NCI-H1694 treated with DMSO at 0.1 percent for 48 hours (cell line): ENCODE measurements at regions not wholly inside any gene's neighbourhood (a gene's known extent, or its start where the extent isn't known, plus 50 kb on each side); places are given as distances from the start of the nearest gene placed in this dataset.

ENCODE experiments used
- DNase-seq: peaks from one replicate; lab custom pipeline; 2025; lab: John Stamatoyannopoulos, UW

- DNase-seq = no peak
Measured at GRCh38 chr6:43948527-43949485, 178.4 kb downstream of the MRPL14 start.

- no peak for DNase-seq
Measured at GRCh38 chr6:43947860-43948259, 177.8 kb downstream of the VEGFA start.

GRCh38 chr6:43946641-43947363, 176.8 kb downstream of the VEGFA start:
- no peak for DNase-seq

- no peak for DNase-seq
Measured at GRCh38 chr6:43945768-43946080, 175.7 kb downstream of the VEGFA start.

GRCh38 chr6:43944908-43945767, 175.1 kb downstream of the VEGFA start:
- DNase-seq = no peak

GRCh38 chr6:43943781-43944250, 173.8 kb downstream of the VEGFA start:
- no peak for DNase-seq

GRCh38 chr6:43943099-43943766, 173.2 kb downstream of the VEGFA start:
- no peak for DNase-seq

- DNase-seq = no peak
Measured at GRCh38 chr6:43942616-43943015, 172.6 kb downstream of the VEGFA start.

GRCh38 chr6:43942011-43942442, 172.0 kb downstream of the VEGFA start:
- DNase-seq = no peak

GRCh38 chr6:43941174-43941573, 171.2 kb downstream of the VEGFA start:
- DNase-seq = no peak

GRCh38 chr6:43940393-43941087, 170.5 kb downstream of the VEGFA start:
- DNase-seq = no peak

GRCh38 chr6:43940071-43940392, 170.0 kb downstream of the VEGFA start:
- DNase-seq = no peak

GRCh38 chr6:43939281-43940070, 169.5 kb downstream of the VEGFA start:
- no peak for DNase-seq

- DNase-seq = no peak
Measured at GRCh38 chr6:43938178-43939105, 168.4 kb downstream of the VEGFA start.

- no peak for DNase-seq
Measured at GRCh38 chr6:43937236-43938177, 167.5 kb downstream of the VEGFA start.

- DNase-seq = no peak
Measured at GRCh38 chr6:43936476-43936875, 166.5 kb downstream of the VEGFA start.

GRCh38 chr6:43935921-43936439, 166.0 kb downstream of the VEGFA start:
- DNase-seq = no peak
